ENCODE measurements at regions not wholly inside any gene's neighbourhood (a gene's known extent, or its start where the extent isn't known, plus 50 kb on each side); places are given as distances from the start of the nearest gene placed in this dataset.

GRCh38 chr4:83209419-83209818 is 75.2 kb downstream of the COQ2 start:
- TF ChIP-seq, protein P1, sequence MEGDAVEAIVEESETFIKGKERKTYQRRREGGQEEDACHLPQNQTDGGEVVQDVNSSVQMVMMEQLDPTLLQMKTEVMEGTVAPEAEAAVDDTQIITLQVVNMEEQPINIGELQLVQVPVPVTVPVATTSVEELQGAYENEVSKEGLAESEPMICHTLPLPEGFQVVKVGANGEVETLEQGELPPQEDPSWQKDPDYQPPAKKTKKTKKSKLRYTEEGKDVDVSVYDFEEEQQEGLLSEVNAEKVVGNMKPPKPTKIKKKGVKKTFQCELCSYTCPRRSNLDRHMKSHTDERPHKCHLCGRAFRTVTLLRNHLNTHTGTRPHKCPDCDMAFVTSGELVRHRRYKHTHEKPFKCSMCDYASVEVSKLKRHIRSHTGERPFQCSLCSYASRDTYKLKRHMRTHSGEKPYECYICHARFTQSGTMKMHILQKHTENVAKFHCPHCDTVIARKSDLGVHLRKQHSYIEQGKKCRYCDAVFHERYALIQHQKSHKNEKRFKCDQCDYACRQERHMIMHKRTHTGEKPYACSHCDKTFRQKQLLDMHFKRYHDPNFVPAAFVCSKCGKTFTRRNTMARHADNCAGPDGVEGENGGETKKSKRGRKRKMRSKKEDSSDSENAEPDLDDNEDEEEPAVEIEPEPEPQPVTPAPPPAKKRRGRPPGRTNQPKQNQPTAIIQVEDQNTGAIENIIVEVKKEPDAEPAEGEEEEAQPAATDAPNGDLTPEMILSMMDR (IDR thresholded peaks at IDR 0.05; ENCODE audit: low read depth, low read length) = no peak
- TF ChIP-seq POLR2A (IDR thresholded peaks at IDR 0.05; ENCODE audit: extremely low read depth, insufficient read length) = no peak

Data from NB4 (cell line).